GM19238 (cell line): ENCODE measurements at regions not wholly inside any gene's neighbourhood (a gene's known extent, or its start where the extent isn't known, plus 50 kb on each side); places are given as distances from the start of the nearest gene placed in this dataset.

Experiments used
- DNase-seq: peaks from one replicate; pipeline ENCODE4 v3.0.0; 2011; ENCODE audit warnings: low spot score; ENCODE audit not compliant: insufficient read length

DNA sequence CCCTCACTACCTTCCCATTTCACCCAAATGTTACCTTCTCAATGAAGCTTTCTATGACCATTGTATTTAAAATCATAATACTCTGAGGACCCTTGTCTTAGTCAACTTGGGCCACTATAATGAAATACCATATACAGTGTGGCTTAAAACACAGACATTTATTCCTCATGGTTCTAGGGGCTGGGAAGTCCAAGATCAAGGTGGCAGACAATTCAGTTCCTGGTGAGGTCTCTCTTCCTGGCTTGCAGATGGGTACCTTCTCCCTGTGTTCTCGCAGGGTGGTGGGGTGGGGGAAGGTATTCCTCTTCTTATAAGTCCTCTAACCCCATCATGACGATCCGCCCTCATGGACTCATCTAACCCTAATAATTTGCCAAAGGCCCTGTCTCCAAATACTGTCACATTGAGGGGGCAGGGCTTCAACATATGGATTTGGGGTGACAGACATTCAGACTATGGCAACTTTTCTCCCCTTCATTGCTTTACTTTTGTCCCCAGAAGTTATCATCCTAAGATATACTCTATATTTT is 163.7 kb upstream of the PWP1 start:
- DNase-seq, result no peak

DNA sequence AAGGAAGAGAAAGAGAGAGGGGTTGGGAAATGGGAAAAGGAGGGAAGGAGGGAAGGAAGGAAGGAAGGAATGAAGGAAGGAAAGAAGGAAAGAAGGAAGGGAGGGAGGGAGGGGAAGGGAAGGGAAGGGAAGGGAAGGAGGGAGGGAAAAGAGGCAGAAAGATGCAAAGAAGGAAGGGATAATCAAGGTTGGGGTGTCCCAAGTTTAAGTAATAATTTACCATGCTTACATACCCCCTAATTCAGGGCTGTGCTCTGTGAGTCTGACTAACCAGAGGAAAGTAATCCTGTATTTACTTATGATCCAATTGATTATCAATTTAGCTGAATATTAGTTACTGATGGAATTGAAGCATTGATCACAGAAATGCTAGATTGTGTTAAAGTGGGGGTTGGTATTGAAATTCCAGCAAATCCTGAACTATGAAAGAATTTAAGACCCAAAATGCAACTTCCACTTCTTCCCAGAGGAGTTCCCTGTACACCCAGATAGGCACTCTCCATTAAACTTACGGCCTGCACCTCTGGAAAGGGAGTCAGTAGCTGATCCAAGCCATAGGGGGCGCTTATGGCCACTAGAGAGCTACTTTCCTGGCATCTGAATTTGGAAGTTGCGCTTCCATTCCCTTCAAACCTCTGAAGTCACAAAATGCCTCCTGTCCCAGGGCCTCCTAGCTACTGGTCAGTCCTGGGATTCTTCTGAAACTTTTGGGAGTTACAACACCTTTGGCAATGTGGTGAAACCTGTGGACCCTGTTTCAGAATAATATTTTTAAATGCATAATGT is 162.7 kb upstream of the PWP1 start:
- no peak for DNase-seq

DNA sequence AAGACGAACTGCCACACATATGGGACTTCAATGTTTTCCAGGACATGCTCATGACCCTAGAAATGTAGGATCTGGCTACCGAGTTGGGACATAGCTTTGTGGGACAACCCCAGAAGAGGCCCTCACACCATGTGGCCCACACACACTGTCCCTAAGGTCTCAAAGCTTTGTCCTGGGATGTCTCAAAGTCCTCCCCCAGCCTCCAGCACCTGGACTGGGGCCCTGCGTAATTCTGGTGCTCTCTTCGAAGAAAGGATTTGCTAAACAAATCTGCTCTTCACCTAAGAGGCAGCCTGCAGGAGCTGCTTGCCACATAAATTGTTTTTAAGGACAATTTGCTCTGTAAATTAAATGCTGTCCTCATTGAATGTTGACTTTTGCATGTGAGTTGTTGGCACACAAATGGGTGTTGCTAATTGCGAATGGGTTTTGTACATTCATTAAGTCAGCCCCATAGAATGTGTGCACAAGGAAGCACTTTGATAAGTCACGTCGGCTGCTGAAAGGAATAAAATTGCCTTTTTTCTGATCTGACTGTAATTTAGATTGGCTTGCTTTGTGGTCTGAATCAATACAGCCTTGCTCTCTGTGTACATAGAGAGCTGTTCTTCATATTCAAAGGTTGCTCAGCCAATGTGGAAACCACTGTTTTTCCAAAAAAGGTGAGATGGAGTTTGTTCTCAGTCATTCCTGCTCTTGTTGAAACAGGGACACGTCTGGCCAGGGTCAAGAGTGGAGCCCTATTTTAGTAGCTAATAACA is 161.6 kb upstream of the PWP1 start:
- DNase-seq, result no peak

DNA sequence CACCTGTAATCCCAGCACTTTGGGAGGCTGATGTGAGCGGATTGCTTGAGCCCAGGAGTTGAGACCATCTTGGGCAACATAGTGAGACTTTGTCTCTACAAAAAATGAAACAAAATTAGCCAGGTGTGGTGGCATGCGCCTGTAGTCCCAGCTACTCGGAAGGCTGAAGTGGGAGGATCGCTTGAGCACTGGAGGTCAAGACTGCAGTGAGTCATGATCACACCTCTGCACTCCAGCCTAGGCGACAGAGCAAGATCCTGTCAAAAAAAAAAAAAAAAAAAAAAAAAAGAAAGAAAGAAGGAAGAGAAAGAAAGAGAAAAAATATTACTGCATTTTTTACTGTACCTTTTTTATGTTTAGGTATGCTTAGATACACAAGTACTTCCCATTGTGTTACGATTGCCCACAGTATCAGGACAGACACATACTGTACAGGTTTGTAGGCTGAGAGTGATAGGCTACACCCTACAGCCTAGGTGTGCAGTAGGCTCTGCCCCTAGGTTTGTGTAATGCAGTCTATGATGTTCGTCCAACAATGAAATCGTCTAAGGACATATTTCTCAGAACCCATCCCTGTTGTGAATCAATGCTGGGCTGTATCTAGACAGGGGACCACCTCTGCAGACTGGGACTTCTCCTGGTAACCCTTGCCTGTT is 160.4 kb upstream of the PWP1 start:
- no peak for DNase-seq

DNA sequence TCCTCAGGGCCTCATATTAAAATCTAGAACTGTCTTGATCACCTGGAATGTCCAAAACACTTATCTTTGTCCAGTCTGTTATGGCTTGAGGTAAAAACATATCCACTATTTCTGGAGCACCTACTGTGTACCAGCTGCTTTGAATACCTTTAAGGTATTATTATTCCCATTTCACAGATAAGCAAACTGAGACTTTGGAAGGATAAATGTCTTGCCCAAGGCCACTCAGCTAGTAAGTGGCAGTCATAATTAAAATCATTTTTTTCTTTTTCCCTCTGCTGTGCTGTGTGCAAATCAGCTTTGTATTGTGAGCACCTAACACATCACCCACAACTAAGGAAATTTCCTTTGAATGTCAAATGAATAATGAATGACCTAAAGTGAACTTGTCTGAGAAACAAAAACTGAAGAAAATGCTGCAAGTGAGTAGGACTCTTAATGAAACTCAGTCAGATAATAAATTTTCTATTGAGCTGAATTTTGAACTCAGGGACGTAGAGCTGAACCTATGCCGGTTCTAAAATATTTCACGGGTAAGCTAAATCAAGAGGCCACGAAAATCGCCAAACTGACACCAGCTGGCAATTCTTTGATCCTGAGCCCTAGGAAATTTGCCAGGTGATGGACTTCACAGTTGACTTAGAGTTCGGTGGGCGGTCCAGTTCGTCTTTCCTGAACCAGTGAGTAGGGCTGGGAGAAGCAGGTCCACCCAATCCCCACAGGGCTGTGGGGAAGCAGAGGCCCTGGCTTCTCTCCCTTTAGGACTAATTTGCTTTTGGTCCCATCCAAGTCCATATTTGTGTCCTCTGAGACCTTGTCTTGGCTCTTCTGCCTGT is 159.7 kb upstream of the PWP1 start:
- DNase-seq, result no peak

DNA sequence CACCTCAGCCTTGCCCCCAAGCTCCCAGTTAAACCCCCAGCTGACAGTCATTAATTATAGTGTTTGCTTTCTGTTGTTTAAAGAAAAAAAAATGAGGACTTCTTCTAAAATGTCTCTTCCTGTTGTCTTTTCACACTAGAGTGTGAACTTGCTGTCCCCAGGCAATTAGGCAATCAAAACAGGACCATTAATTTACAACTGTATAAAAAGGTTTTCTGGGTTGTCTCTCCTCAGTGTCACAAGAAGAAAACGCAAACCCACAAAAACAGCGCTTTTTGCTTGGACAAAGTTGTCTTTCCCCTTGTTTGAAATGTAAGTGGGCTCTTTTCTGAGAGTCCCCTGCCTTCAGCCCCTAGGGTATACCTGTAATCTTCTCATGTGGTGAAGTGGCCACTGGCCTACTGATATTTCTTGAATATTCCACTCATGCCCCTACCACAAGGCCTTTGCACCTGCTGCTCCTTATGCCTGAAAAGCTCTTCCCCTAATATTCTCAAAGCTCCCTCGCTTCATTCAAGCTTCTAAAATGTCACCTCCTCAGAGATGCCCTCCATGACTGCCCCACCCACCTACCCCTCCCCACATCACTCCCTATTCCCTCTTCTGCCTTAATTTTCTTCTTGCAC is 158.9 kb upstream of the PWP1 start:
- DNase-seq, result no peak

DNA sequence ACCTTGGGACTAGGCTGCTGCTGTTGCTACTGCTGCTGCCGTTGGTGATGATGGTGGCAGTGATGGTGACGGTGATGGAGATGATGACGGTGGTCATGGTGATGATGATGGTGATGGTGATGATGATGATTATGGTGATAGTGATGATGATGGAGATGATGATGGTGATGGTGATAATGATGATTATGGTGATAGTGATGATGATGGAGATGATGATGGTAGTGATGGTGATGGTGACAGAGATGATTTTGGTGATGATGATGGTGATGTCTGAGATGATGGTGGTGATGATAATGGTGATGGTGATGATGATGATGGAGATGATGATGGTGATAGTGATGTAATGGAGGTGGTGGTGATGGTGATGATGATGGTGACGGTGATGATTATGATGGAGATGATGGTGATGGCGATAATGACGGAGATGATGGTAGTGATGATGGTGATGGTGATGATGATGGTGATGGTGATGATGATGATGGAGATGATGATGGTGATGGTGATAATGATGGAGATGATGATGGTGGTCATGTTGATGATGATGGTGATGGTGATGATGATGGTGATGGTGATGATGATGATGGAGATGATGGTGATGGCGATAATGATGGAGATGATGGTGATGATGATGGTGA is 156.8 kb upstream of the PWP1 start:
- no peak for DNase-seq

DNA sequence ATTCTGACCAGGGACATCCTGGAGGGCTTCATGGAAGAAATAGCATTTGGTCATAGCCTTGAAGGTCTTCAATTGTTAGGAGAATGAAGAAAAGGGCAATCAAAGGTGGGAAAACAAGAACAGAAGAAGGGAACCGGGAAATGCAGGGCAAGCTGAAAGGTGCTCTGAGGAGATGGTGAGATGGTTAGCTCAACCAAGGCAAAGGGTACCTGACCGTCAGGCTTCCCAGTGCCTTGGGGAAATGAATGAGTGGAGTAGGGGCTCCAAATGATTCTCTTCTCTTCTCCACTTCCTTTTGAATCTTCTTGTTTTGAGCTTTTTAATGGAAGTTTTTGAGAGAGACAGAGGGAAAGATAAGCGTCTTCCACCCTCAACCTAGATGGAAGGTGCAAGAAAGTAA is 155.6 kb upstream of the PWP1 start:
- no peak for DNase-seq

DNA sequence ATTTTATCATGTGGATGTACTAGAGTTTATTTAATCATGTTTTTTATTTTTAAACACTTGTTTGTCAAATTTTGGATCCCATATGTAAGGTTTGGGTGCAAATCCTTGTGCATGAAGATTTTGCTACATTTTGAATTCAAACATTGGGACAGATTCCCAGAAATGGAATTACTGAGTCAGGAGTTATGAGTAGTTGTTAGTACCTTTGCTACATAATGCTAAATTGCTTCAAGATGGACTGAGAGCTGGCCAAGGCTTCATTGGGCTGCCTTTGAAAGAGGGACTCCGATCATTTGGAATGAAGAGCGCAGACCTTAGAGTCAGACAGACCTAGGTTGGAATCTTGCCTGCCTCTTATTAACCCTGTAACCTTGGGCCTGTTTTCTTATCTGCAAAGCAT is 154.9 kb upstream of the PWP1 start:
- DNase-seq, result no peak

DNA sequence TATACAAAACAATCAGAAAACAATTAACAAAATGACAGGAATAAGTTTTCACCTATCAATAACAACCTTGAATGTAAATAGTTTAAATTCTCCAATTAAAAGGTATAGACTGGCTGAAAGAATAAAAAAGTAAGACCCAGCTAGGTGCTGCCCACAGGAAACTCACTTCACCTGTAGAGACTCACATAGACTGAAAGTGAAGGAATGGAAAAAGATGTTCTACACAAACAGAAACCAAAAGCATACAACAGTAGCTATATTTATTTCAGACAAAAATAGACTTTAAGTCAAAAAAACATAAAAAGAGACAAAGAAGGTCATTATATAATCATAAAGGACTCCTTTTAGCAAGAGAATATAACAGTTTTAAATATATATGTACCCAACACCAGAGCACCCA is 152.4 kb upstream of the PWP1 start:
- DNase-seq, result no peak

DNA sequence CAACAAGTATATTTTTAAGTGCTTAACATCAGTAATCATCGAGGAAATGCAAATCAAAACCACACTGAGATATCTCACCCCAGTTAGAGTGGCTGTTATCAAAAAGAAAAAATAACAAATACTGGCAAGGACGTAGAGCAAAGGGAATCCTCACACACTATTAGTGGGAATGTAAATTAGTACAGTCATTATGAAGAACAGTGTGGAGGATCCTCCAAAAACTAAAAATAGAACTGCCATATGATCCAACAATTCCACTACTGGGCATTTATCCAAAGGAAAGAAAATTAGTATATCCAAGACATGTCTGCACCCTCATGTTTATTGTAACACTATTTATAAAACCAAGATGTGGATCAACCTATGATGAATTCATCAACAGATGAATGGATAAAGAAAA is 149.0 kb upstream of the PWP1 start:
- DNase-seq, result no peak

DNA sequence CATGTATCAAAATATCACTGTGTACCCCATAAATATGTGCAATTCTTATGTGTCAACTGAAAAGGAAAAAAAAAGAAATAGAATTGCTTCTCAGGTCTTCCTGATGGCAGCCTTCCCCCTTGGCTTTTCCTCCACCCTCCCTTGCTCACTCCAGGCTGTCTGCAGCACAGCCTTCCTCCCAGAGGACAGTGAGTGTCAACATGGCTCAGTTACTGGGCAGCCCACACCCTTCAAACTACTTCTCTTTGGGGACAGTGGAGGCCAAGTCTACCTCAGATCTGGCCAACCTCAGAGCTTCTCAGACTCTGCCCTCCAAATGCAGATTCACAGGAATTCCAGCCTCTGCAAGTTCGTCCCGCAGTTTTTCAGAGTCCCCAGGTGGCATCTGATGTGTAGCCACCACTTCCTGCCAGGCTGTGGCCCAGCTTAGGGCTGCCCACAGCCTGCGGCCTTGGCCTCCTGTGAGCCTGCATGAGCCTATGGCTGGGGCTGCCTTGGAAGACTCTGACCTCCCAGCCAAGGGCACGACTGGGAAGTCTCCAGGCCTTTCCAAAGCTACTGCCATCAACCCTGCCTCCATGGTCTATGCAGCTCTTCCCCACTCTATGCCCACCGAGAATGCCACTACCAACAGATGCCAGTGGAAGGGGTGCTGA is 148.0 kb upstream of the PWP1 start:
- no peak for DNase-seq

DNA sequence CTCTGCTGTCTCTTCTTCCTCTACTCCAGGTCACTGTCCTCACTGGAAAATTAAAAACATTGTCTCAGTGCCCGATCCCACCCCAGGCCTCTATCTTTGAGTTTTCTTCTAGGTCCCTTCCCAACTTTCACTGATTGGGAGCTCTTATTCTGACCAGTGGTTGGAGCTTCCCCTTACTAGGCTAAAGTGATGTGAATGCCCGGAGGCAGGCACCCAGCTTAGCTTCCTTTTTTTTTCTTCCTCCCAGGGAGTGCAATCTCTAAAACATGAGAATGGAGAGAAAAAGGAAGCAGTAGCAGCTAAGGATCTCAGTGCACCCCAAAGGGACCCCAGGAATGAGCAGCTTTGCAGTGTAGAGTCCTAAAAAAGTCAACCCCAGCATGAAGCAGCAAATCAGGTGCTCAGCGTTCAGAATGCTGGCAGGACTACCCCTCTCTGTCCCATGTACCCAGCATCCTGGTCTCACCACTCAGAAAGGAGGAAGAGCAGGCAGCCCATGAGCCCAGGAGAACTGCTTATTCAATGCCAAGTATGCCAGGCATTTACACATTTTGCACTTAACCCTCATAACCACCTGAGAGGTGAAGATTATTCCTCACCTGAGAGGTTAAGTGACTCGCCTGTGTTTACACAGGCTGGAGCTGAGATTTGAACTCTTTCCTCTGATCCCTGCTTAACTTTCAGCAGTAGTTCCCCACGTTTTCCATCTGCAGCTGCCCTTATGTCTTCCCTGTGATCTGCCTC is 146.2 kb upstream of the PWP1 start:
- DNase-seq, result no peak

DNA sequence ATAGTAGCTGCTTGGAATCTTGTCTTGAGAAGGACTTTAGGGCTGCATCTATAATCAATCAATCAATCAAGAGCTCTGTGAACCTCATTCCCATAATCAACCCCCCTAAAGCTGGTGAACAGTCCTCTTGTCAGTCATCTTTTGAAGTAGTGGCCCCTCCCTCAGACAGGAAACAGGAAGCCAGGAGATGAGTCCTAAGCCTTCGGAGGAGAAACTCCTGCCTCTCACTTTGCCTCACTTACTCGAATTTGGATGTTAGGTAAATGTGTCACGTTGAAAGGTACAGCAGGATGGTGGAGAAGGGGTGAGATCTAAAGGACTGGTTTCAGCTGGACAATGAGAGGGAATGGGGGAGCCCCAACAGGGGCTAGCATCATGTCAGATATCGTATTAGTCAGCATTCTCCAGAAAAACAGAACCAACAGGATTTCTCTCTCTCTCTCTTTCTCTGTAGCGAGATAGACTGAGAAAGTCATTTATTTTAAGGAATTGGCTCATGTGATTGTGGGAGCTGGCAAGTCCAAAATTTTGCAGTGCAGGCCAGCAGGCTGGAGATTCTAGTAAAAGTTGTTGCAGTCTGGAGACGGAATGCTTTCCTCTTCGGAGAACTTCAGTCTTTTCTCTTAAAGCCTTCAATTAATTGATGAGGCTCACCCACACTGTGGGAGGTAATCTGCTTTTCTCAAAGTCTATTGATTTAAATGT is 144.4 kb upstream of the PWP1 start:
- DNase-seq, result no peak

DNA sequence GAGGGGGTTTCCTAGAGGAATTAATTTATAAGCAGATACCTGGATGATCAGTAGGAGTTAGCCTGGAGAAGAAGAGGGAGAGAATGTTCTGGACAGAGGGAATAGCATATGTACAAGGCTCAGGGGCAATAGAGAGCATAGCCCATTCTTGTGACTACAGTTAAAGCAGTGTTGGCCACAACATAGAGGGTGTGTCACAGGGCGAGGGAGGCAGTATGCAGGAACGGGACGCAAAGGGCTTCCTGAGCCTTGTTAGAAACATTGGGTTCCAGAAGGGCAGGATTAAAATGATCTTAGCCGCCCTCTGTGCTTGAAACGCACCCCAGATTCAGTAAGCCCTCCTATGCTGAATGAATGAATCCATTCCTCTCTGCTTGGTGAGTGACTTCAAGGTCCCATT is 142.2 kb upstream of the PWP1 start:
- DNase-seq, result no peak

DNA sequence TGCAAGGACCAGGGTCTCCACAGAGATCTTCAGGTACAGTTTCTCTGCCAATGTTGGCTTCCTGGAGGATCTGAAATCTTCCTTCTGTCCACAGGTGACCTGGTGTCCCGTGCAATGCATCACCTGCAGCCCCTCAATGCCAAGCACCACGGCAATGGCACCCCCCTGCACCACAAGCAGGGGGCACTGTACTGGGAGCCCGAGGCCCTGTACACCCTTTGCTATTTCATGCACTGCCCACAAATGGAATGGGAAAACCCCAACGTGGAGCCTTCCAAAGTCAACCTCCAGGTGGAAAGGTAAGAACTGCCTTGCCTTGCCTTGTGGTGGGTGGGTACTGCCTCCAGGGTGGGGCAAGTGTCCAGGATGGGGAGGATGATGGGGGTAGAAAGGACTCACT is 141.8 kb upstream of the PWP1 start:
- DNase-seq, result no peak

DNA sequence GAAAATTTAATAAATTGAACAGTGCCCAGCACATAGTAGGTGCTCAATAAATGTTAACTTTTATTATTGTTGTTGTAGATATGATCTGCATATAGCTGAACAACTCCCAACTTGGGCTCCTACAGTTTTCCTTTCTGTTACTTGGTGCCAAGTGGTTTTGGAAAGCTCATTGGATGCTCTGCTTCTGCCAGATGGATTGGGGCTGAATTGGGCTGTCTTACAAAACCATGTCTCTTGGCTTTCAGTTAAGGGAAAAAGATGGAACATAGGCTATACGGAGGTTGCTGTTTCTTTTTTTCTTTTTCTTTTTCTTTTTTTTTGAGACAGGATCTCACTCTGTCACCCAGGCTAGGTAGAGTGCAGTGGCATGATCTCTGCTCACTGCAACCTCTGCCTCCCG is 140.7 kb upstream of the PWP1 start:
- no peak for DNase-seq

DNA sequence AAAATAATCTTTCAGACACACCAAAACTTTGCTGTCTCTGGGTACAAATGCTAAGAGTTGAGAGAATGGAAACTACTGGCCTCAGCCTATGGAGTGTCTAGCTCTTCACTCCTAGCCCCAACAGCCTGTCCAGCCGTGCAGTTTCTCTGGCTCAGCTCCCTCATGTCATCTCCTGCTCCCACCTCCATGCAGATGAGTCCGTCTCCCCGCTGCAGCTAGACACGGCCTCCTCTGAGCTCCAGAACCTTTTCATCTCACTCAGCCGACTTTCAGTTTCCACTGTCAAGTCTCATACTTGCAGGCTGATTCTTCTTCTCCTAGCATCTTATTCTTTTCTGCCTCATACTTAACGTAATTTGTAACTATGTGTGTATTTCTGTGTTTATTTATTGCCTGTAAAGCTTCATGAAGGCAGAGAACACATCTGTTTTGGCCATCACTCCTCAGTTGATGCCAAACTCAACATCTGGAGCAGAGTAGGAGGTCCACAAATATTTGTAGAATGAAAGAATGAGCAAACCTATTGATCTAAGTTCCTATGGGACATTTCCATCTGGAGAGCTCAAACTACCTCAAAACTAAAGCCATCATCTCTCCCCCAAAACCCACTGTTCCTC is 139.8 kb upstream of the PWP1 start:
- DNase-seq, result no peak
